Endothelial cell (in vitro differentiated cells): ENCODE measurements at regions not wholly inside any gene's neighbourhood (a gene's known extent, or its start where the extent isn't known, plus 50 kb on each side); places are given as distances from the start of the nearest gene placed in this dataset.

Source experiments
- DNase-seq: peaks from one replicate; pipeline ENCODE4 v3.0.0; 2021; ENCODE audit warnings: low spot score
- H3K27ac Mint-ChIP-seq: one replicate; pipeline ENCODE4 v1.8.0; 2021; ENCODE audit warnings: mixed read lengths, inconsistent platforms; ENCODE audit not compliant: unreplicated experiment
- H3K27me3 Mint-ChIP-seq: one replicate; pipeline ENCODE4 v1.8.0; 2021; ENCODE audit warnings: mild to moderate bottlenecking, moderate library complexity, mixed read lengths, inconsistent platforms; ENCODE audit not compliant: unreplicated experiment
- H3K36me3 Mint-ChIP-seq: one replicate; pipeline ENCODE4 v1.8.0; 2021; ENCODE audit warnings: mild to moderate bottlenecking, low read depth, mixed read lengths, inconsistent platforms; ENCODE audit not compliant: unreplicated experiment
- H3K4me1 Mint-ChIP-seq: one replicate; pipeline ENCODE4 v1.8.0; 2021; ENCODE audit warnings: mild to moderate bottlenecking, mixed read lengths, inconsistent platforms; ENCODE audit not compliant: unreplicated experiment
- H3K4me3 Mint-ChIP-seq: one replicate; pipeline ENCODE4 v1.8.0; 2021; ENCODE audit warnings: mild to moderate bottlenecking, mixed read lengths, inconsistent platforms; ENCODE audit not compliant: unreplicated experiment
- H3K9me3 Mint-ChIP-seq: one replicate; pipeline ENCODE4 v1.8.0; 2021; ENCODE audit warnings: mixed read lengths, inconsistent platforms; ENCODE audit not compliant: unreplicated experiment
- CTCF ChIP-seq: fragments of 200-600 bp; sonication (generic); IDR thresholded peaks from one replicate; pipeline ENCODE4 v1.5.0; 2021; ENCODE audit warnings: antibody characterized with exemption; ENCODE audit not compliant: unreplicated experiment

- Mint-ChIP-seq H3K4me3 (no peak overlapping the region), H3K27ac (no peak overlapping the region), H3K4me1 (peaks cover 20% of the 10 kb centered on the region), H3K27me3 (peaks cover 2% of the 10 kb centered on the region), H3K36me3 (peaks cover 14% of the 10 kb centered on the region), H3K9me3 (no peaks in the 10 kb centered on the region)
- TF ChIP-seq CTCF = no peak
- DNase-seq = no peak
These were observed 52.3 kb downstream of the PLEKHG1 start for GRCh38 chr6:150651808-150652470.

- Mint-ChIP-seq H3K4me3 (no peak overlapping the region), H3K9me3 (no peaks in the 10 kb centered on the region), H3K27me3 (peaks cover 2% of the 10 kb centered on the region), H3K27ac (no peak overlapping the region), H3K4me1 (peaks cover 31% of the 10 kb centered on the region), H3K36me3 (peaks cover 17% of the 10 kb centered on the region)
- DNase-seq = no peak
- no peak for TF ChIP-seq CTCF
These were observed 53.3 kb downstream of the PLEKHG1 start for GRCh38 chr6:150652848-150653613.

- Mint-ChIP-seq H3K4me1 (peaks cover 35% of the 10 kb centered on the region), H3K27me3 (peaks cover 2% of the 10 kb centered on the region), H3K4me3 (no peak overlapping the region), H3K36me3 (peaks cover 21% of the 10 kb centered on the region), H3K27ac (no peak overlapping the region), H3K9me3 (no peaks in the 10 kb centered on the region)
- no peak for TF ChIP-seq CTCF
- DNase-seq = no peak
These were observed 54.9 kb downstream of the PLEKHG1 start for GRCh38 chr6:150654608-150655007.

- Mint-ChIP-seq H3K36me3 (peaks cover 25% of the 10 kb centered on the region), H3K4me3 (peak overlapping the region; percentile 59), H3K27ac (no peak overlapping the region), H3K4me1 (peaks cover 38% of the 10 kb centered on the region), H3K27me3 (peaks cover 2% of the 10 kb centered on the region), H3K9me3 (no peaks in the 10 kb centered on the region)
- DNase-seq = no peak
- TF ChIP-seq CTCF = no peak
These were observed 56.5 kb downstream of the PLEKHG1 start for GRCh38 chr6:150656156-150656555.

GRCh38 chr6:150658421-150658820 is 58.7 kb downstream of the PLEKHG1 start:
- DNase-seq = no peak
- Mint-ChIP-seq H3K27me3 (peaks cover 2% of the 10 kb centered on the region), H3K36me3 (peaks cover 43% of the 10 kb centered on the region), H3K4me3 (no peak overlapping the region), H3K4me1 (peaks cover 43% of the 10 kb centered on the region), H3K9me3 (no peaks in the 10 kb centered on the region), H3K27ac (no peak overlapping the region)
- TF ChIP-seq CTCF = no peak
